Smooth muscle cell (in vitro differentiated cells): ENCODE measurements at regions not wholly inside any gene's neighbourhood (a gene's known extent, or its start where the extent isn't known, plus 50 kb on each side); places are given as distances from the start of the nearest gene placed in this dataset.

Source experiments
- DNase-seq: peaks from one replicate; lab custom pipeline; 2025; ENCODE audit not compliant: unreplicated experiment; lab: John Stamatoyannopoulos, UW
- H2AFZ ChIP-seq: fragments of 200-600 bp; sonication (generic); 2 replicates; pipeline ENCODE4 v1.6.0; 2016; ENCODE audit warnings: antibody characterized with exemption, low read depth, mild to moderate bottlenecking
- H3F3A ChIP-seq: fragments of 200-600 bp; sonication (generic); 2 replicates; pipeline ENCODE4 v1.6.0; 2017; ENCODE audit warnings: antibody characterized with exemption, low read depth
- H3K27ac ChIP-seq: fragments of 200-600 bp; sonication (generic); 2 replicates; pipeline ENCODE4 v1.5.1; 2016; ENCODE audit warnings: low read depth, mild to moderate bottlenecking
- H3K27me3 ChIP-seq: fragments of 200-600 bp; sonication (generic); 2 replicates; pipeline ENCODE4 v1.6.1; 2016; ENCODE audit warnings: low read depth, mild to moderate bottlenecking
- H3K36me3 ChIP-seq: fragments of 200-600 bp; sonication (generic); 2 replicates; pipeline ENCODE4 v1.5.1; 2016; ENCODE audit warnings: low read depth
- H3K4me1 ChIP-seq: fragments of 200-600 bp; sonication (generic); 2 replicates; pipeline ENCODE4 v1.5.1; 2016; ENCODE audit warnings: low read depth
- H3K4me2 ChIP-seq: fragments of 200-600 bp; sonication (generic); 2 replicates; pipeline ENCODE4 v1.6.0; 2016; ENCODE audit warnings: mild to moderate bottlenecking
- H3K4me3 ChIP-seq: fragments of 200-600 bp; sonication (generic); 2 replicates; pipeline ENCODE4 v1.5.1; 2016; ENCODE audit warnings: mild to moderate bottlenecking
- H3K79me2 ChIP-seq: fragments of 200-600 bp; sonication (generic); 2 replicates; pipeline ENCODE4 v1.6.0; 2016; ENCODE audit warnings: low read depth, mild to moderate bottlenecking
- H3K9ac ChIP-seq: fragments of 200-600 bp; sonication (generic); 2 replicates; pipeline ENCODE4 v1.6.0; 2016; ENCODE audit warnings: low read depth
- H3K9me3 ChIP-seq: fragments of 200-600 bp; sonication (generic); replicated peaks from 2 replicates; pipeline ENCODE4 v1.5.1; 2016; ENCODE audit warnings: low read depth
- H4K20me1 ChIP-seq: fragments of 200-600 bp; sonication (generic); 2 replicates; pipeline ENCODE4 v1.6.0; 2016; ENCODE audit warnings: low read depth
- CTCF ChIP-seq: fragments of 200-600 bp; sonication (generic); IDR thresholded peaks from 2 replicates; pipeline ENCODE4 v1.5.1; 2017; ENCODE audit warnings: borderline replicate concordance, mild to moderate bottlenecking, antibody characterized with exemption; ENCODE audit not compliant: insufficient read depth, poor library complexity, severe bottlenecking
- WGBS: methylation state at CpG from one replicate; pipeline ENCODE4 v1.1.7; 2016; ENCODE audit warnings: low lambda C conversion rate; 5-methylcytosine and 5-hydroxymethylcytosine counted together

- TF ChIP-seq CTCF, result no peak
- Histone ChIP-seq H3K4me2 (no peak overlapping the region), H3K9me3 (no peaks in the 10 kb centered on the region), H2AFZ (no peak overlapping the region), H3K79me2 (no peaks in the 10 kb centered on the region), H3F3A (no peaks in the 10 kb centered on the region), H3K36me3 (no peaks in the 10 kb centered on the region), H3K27ac (no peak overlapping the region), H3K4me3 (no peak overlapping the region), H3K27me3 (no peaks in the 10 kb centered on the region), H3K4me1 (peaks cover 12% of the 10 kb centered on the region), H3K9ac (no peak overlapping the region), H4K20me1 (no peaks in the 10 kb centered on the region)
- 91% methylated on average over 2 of the region's 2 CpGs for WGBS
- DNase-seq, result no peak
Observed at GRCh38 chr2:168350380-168350779, 103.0 kb upstream of the STK39 start.

- Histone ChIP-seq H3F3A (no peaks in the 10 kb centered on the region), H4K20me1 (no peaks in the 10 kb centered on the region), H3K9ac (no peak overlapping the region), H3K27me3 (no peaks in the 10 kb centered on the region), H3K4me2 (no peak overlapping the region), H3K27ac (no peak overlapping the region), H3K9me3 (no peaks in the 10 kb centered on the region), H3K36me3 (no peaks in the 10 kb centered on the region), H3K4me1 (peaks cover under 1% of the 10 kb centered on the region), H3K4me3 (no peak overlapping the region), H3K79me2 (no peaks in the 10 kb centered on the region), H2AFZ (no peak overlapping the region)
- 74% methylated on average over 2 of the region's 2 CpGs for WGBS
- DNase-seq, result no peak
- no peak for TF ChIP-seq CTCF
Observed at GRCh38 chr2:168353251-168353650, 102.8 kb upstream of the CERS6 start.

- no peaks in the 10 kb centered on the region for H3K9me3 ChIP-seq
- no peaks in the 10 kb centered on the region for H3K36me3 ChIP-seq
- no peak overlapping the region for H3K27ac ChIP-seq
- H3K4me1 ChIP-seq, result no peaks in the 10 kb centered on the region
- H4K20me1 ChIP-seq, result no peaks in the 10 kb centered on the region
- no peaks in the 10 kb centered on the region for H3F3A ChIP-seq
- no peak overlapping the region for H3K9ac ChIP-seq
- H3K79me2 ChIP-seq, result no peaks in the 10 kb centered on the region
- H2AFZ ChIP-seq, result no peak overlapping the region
- DNase-seq, result no peak
- no peak overlapping the region for H3K4me3 ChIP-seq
- WGBS, result 86% methylated on average over 1 of the region's 1 CpG
- TF ChIP-seq CTCF, result no peak
- H3K27me3 ChIP-seq, result no peaks in the 10 kb centered on the region
- H3K4me2 ChIP-seq, result no peak overlapping the region
Observed at GRCh38 chr2:168354499-168354898, 101.6 kb upstream of the CERS6 start.

- no peak for TF ChIP-seq CTCF
- H4K20me1 ChIP-seq, result no peaks in the 10 kb centered on the region
- no peak overlapping the region for H2AFZ ChIP-seq
- no peaks in the 10 kb centered on the region for H3F3A ChIP-seq
- H3K36me3 ChIP-seq, result no peaks in the 10 kb centered on the region
- no peak overlapping the region for H3K4me2 ChIP-seq
- no peak for DNase-seq
- no peak overlapping the region for H3K27ac ChIP-seq
- 83% methylated on average over 2 of the region's 2 CpGs for WGBS
- no peaks in the 10 kb centered on the region for H3K27me3 ChIP-seq
- no peak overlapping the region for H3K4me3 ChIP-seq
- H3K9me3 ChIP-seq, result no peaks in the 10 kb centered on the region
- no peaks in the 10 kb centered on the region for H3K4me1 ChIP-seq
- H3K79me2 ChIP-seq, result no peaks in the 10 kb centered on the region
- H3K9ac ChIP-seq, result no peak overlapping the region
Observed at GRCh38 chr2:168355121-168355520, 101.0 kb upstream of the CERS6 start.
